PC-9 (cell line): ENCODE measurements at regions not wholly inside any gene's neighbourhood (a gene's known extent, or its start where the extent isn't known, plus 50 kb on each side); places are given as distances from the start of the nearest gene placed in this dataset.

ENCODE experiments used
- CTCF ChIP-seq: fragments of 200-600 bp; sonication (generic); conservative IDR thresholded peaks from 2 replicates; pipeline ENCODE4 v1.6.1; 2017; ENCODE audit warnings: mixed run types, antibody characterized with exemption, mild to moderate bottlenecking, moderate library complexity
- EZH2 ChIP-seq: fragments of 200-600 bp; sonication (generic); IDR thresholded peaks from 2 replicates; pipeline ENCODE4 v1.8.0; 2017; ENCODE audit warnings: antibody characterized with exemption, low read depth

- no peak for TF ChIP-seq CTCF
- no peak for TF ChIP-seq EZH2
Measured at GRCh38 chr3:140748-141330, 55.7 kb upstream of the CHL1 start.
